ENCODE measurements at regions not wholly inside any gene's neighbourhood (a gene's known extent, or its start where the extent isn't known, plus 50 kb on each side); places are given as distances from the start of the nearest gene placed in this dataset.

DNA sequence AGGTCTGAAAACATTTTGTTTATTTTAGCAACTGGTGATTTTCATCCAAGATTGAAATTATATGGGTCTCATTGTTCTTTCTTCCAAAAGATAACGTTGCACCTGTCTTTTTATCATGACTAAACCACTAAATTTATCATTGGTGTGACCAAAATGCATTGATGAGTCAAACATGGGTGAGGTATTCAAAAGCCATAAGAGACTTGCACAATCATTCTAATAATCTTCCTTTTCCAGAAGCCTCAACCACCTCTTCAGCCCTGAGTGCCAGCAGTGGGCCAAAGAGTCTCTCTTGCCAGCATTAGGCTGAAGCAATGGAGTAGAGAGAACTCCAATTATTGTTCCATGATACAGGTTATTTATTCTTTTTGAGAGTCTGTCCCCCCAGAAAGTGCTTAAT is 198.9 kb downstream of the LURAP1L start:
- H3K27ac ChIP-seq (ENCODE audit: low read depth in 2 of 2, low read length in 1 of 2): no peak overlapping the region
- no peaks in the 10 kb centered on the region for H3K36me3 ChIP-seq (ENCODE audit: control insufficient read depth in 2 of 2, insufficient read depth in 2 of 2, low read length in 1 of 2)
- H3K4me3 ChIP-seq (ENCODE audit: low read depth in 1 of 2, low read length in 2 of 2): no peak overlapping the region
- no peaks in the 10 kb centered on the region for H3K4me1 ChIP-seq (ENCODE audit: control insufficient read depth in 2 of 2, insufficient read depth in 2 of 2, low read length in 1 of 2)
- WGBS, 2 donors: 32 to 36% methylated on average over 1 of the region's 1 CpG
- no peaks in the 10 kb centered on the region for H3K9me3 ChIP-seq (ENCODE audit: control insufficient read depth in 2 of 2, insufficient read depth in 1 of 2, low read depth in 1 of 2, low read length in 1 of 2)
- no peaks in the 10 kb centered on the region for H3K27me3 ChIP-seq (ENCODE audit: control insufficient read depth in 1 of 2, insufficient read depth in 2 of 2, low read length in 2 of 2)

DNA sequence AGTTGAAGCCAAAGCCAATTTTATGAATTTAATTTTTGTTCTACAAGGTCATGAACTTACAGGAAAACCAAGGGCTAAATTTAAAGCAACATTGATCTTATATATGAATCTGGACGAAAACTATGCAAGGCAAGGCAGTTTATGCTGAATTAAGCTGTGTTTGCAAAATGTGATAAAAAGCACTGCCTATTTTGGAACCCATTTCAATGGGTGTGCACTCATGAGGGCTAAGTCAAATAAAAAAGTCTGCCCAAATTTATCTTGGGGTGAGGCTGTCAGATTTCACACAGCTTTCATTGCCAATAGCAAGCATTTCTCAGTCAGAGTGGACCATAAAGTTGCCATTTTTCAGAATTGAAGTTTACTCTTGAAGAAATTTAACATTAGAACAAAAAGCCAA is 199.9 kb downstream of the LURAP1L start:
- Histone ChIP-seq H3K9me3 (ENCODE audit: control insufficient read depth in 2 of 2, insufficient read depth in 1 of 2, low read depth in 1 of 2, low read length in 1 of 2) (no peaks in the 10 kb centered on the region), H3K4me3 (ENCODE audit: low read depth in 1 of 2, low read length in 2 of 2) (no peak overlapping the region), H3K4me1 (ENCODE audit: control insufficient read depth in 2 of 2, insufficient read depth in 2 of 2, low read length in 1 of 2) (no peaks in the 10 kb centered on the region), H3K36me3 (ENCODE audit: control insufficient read depth in 2 of 2, insufficient read depth in 2 of 2, low read length in 1 of 2) (no peaks in the 10 kb centered on the region), H3K27ac (ENCODE audit: low read depth in 2 of 2, low read length in 1 of 2) (no peak overlapping the region), H3K27me3 (ENCODE audit: control insufficient read depth in 1 of 2, insufficient read depth in 2 of 2, low read length in 2 of 2) (no peaks in the 10 kb centered on the region)
- WGBS, 2 donors: 56 to 57% methylated on average over 1 of the region's 1 CpG

DNA sequence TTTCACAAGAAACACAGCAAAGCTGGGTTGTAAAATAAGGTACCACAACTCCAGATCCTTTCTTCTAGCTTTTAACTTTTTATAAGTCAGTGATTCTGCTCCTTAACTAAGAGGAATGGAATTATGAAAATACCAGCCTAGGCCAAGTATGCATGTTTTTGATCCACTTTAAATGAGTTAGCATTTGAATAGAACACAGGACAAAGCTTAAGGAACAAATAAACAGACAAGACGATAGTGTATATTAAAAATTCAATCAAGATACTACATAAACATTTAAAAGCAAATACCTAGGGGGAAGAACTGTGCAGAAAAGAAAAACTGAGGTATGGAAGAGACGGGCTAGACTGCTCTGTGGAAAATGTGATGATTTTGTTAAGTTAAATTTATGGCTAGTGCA is 200.7 kb downstream of the LURAP1L start:
- Histone ChIP-seq H3K36me3 (ENCODE audit: control insufficient read depth in 2 of 2, insufficient read depth in 2 of 2, low read length in 1 of 2) (no peaks in the 10 kb centered on the region), H3K4me1 (ENCODE audit: control insufficient read depth in 2 of 2, insufficient read depth in 2 of 2, low read length in 1 of 2) (no peaks in the 10 kb centered on the region), H3K27ac (ENCODE audit: low read depth in 2 of 2, low read length in 1 of 2) (no peak overlapping the region), H3K4me3 (ENCODE audit: low read depth in 1 of 2, low read length in 2 of 2) (no peak overlapping the region), H3K9me3 (ENCODE audit: control insufficient read depth in 2 of 2, insufficient read depth in 1 of 2, low read depth in 1 of 2, low read length in 1 of 2) (no peaks in the 10 kb centered on the region), H3K27me3 (ENCODE audit: control insufficient read depth in 1 of 2, insufficient read depth in 2 of 2, low read length in 2 of 2) (no peaks in the 10 kb centered on the region)
- 75 to 87% methylated on average over 2 of the region's 2 CpGs for WGBS, 2 donors

DNA sequence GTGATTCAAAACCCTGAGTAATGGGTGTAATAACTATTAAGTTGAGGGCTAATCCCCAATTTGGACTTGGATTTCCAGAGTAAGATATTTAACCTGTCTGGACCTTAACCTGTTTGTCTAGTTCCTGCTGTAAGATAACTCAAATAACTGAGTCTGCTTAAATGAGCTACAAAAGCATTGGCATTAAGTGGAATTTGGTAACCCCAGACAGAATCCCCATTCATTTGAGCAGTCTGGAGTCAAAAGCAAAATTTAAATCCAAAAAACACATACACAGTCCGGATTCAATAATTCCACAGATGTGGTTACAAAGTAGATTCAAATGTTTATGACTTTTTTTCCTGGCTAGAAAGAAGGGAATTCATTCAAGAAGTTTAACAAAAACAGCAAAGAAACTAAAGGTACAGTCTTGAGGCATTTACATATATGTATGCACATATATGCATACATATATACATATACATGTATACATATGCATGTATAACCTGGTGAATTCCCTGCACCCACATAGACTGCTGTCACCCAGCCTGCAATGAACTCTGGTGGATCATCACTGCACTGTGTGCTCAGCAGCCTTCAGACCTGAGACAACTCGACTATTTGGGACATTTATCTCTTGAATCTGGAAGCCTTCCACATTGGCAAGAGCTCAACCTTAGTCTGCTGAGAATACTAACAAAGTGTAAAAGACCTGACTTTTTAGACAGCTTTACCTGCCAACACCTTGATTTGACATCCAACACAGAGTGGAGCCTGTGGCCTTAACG is 205.4 kb downstream of the LURAP1L start:
- Histone ChIP-seq H3K27me3 (ENCODE audit: control insufficient read depth in 1 of 2, insufficient read depth in 2 of 2, low read length in 2 of 2) (no peaks in the 10 kb centered on the region), H3K27ac (ENCODE audit: low read depth in 2 of 2, low read length in 1 of 2) (no peak overlapping the region), H3K9me3 (ENCODE audit: control insufficient read depth in 2 of 2, insufficient read depth in 1 of 2, low read depth in 1 of 2, low read length in 1 of 2) (no peaks in the 10 kb centered on the region), H3K36me3 (ENCODE audit: control insufficient read depth in 2 of 2, insufficient read depth in 2 of 2, low read length in 1 of 2) (no peaks in the 10 kb centered on the region), H3K4me1 (ENCODE audit: control insufficient read depth in 2 of 2, insufficient read depth in 2 of 2, low read length in 1 of 2) (no peaks in the 10 kb centered on the region), H3K4me3 (ENCODE audit: low read depth in 1 of 2, low read length in 2 of 2) (no peak overlapping the region)
- WGBS, 2 donors: 34 to 44% methylated on average over 3 of the region's 3 CpGs

DNA sequence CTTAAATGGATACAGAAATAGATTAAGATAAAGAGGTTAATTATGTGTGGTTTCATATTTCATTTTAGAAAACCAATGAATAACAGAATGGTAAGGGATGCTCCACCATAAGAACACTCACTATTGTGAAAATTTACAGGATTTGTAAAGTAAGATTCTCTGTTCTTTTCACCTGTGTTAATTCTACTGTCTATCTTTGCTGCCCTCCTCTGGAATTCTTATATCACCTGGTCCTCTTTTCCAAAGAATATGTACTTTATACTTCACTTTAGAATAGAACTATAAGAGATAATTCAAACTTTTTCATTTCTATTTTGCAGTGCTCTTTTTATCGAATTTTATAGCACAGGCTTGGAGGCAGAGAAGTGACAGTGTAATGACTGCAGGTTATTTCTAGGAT is 213.4 kb downstream of the LURAP1L start:
- H3K9me3 ChIP-seq (ENCODE audit: control insufficient read depth in 2 of 2, insufficient read depth in 1 of 2, low read depth in 1 of 2, low read length in 1 of 2): no peaks in the 10 kb centered on the region
- 68 to 73% methylated on average over 1 of the region's 1 CpG for WGBS, 2 donors
- H3K4me3 ChIP-seq (ENCODE audit: low read depth in 1 of 2, low read length in 2 of 2): no peak overlapping the region
- H3K36me3 ChIP-seq (ENCODE audit: control insufficient read depth in 2 of 2, insufficient read depth in 2 of 2, low read length in 1 of 2): no peaks in the 10 kb centered on the region
- no peak overlapping the region for H3K27ac ChIP-seq (ENCODE audit: low read depth in 2 of 2, low read length in 1 of 2)
- H3K27me3 ChIP-seq (ENCODE audit: control insufficient read depth in 1 of 2, insufficient read depth in 2 of 2, low read length in 2 of 2): no peaks in the 10 kb centered on the region
- H3K4me1 ChIP-seq (ENCODE audit: control insufficient read depth in 2 of 2, insufficient read depth in 2 of 2, low read length in 1 of 2): no peaks in the 10 kb centered on the region

DNA sequence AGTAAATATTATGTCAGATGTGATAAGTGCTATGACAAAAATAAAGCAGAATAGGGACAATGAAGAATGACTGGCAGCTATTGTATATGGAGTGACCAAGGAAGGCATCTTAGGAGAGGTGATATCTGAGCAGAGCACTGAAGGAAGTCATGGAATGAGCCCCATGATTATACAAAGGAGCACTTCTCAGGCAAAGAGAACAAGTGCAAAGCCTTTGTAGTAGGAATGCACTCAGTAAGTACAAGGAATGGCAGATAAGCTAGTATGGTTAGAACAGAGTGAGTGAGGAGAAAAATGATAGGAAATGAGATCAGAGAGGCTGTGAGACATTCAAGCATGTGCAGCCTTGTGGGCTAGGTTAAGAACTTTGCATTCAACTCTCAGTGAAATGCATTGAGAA is 214.8 kb downstream of the LURAP1L start:
- Histone ChIP-seq H3K27ac (ENCODE audit: low read depth in 2 of 2, low read length in 1 of 2) (no peak overlapping the region), H3K9me3 (ENCODE audit: control insufficient read depth in 2 of 2, insufficient read depth in 1 of 2, low read depth in 1 of 2, low read length in 1 of 2) (no peaks in the 10 kb centered on the region), H3K4me1 (ENCODE audit: control insufficient read depth in 2 of 2, insufficient read depth in 2 of 2, low read length in 1 of 2) (no peaks in the 10 kb centered on the region), H3K27me3 (ENCODE audit: control insufficient read depth in 1 of 2, insufficient read depth in 2 of 2, low read length in 2 of 2) (no peaks in the 10 kb centered on the region), H3K36me3 (ENCODE audit: control insufficient read depth in 2 of 2, insufficient read depth in 2 of 2, low read length in 1 of 2) (no peaks in the 10 kb centered on the region), H3K4me3 (ENCODE audit: low read depth in 1 of 2, low read length in 2 of 2) (no peak overlapping the region)

DNA sequence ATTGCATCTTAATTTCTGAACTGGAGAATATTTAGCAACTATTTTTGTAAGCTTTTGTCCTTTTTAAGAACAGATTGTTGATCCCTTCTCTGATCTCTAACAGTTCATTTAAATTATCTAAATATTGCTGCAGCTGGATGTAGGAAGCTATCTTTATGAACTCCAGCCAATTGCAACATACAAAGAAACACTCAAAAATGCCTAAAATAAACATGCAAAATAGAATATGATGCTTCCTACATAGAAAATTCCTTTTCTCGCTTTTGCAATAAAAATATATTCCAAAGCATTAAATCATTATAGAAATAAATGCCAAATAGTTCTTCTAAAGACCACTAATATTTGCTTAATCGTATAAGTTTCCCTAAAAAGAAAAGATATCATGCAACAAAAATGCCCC is 218.6 kb downstream of the LURAP1L start:
- H3K36me3 ChIP-seq (ENCODE audit: control insufficient read depth in 2 of 2, insufficient read depth in 2 of 2, low read length in 1 of 2): no peaks in the 10 kb centered on the region
- H3K4me1 ChIP-seq (ENCODE audit: control insufficient read depth in 2 of 2, insufficient read depth in 2 of 2, low read length in 1 of 2): no peaks in the 10 kb centered on the region
- no peak overlapping the region for H3K4me3 ChIP-seq (ENCODE audit: low read depth in 1 of 2, low read length in 2 of 2)
- H3K27ac ChIP-seq (ENCODE audit: low read depth in 2 of 2, low read length in 1 of 2): no peak overlapping the region
- H3K27me3 ChIP-seq (ENCODE audit: control insufficient read depth in 1 of 2, insufficient read depth in 2 of 2, low read length in 2 of 2): no peaks in the 10 kb centered on the region
- no peaks in the 10 kb centered on the region for H3K9me3 ChIP-seq (ENCODE audit: control insufficient read depth in 2 of 2, insufficient read depth in 1 of 2, low read depth in 1 of 2, low read length in 1 of 2)
- WGBS, 2 donors: 66 to 75% methylated on average over 2 of the region's 2 CpGs

DNA sequence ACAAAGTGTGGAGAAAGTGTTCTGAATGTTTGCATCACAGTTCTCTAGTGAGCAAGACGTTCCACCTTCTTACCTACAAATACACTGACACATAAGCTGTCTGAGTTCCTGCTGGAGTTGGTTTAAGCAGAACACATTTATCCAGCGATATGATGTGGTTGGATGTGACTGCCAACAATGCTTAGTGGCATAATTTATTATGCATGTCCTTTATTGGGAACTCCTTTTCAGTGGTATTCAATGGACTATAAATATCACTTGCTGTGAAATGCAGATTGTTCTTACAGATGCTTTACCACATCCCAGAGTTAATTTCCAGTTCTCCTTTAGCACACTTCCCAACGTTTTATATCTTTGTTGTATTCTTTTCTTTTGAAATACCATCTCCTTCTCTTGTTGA is 222.2 kb downstream of the LURAP1L start:
- Histone ChIP-seq H3K4me3 (ENCODE audit: low read depth in 1 of 2, low read length in 2 of 2) (no peak overlapping the region), H3K36me3 (ENCODE audit: control insufficient read depth in 2 of 2, insufficient read depth in 2 of 2, low read length in 1 of 2) (no peaks in the 10 kb centered on the region), H3K27me3 (ENCODE audit: control insufficient read depth in 1 of 2, insufficient read depth in 2 of 2, low read length in 2 of 2) (no peaks in the 10 kb centered on the region), H3K9me3 (ENCODE audit: control insufficient read depth in 2 of 2, insufficient read depth in 1 of 2, low read depth in 1 of 2, low read length in 1 of 2) (no peaks in the 10 kb centered on the region), H3K27ac (ENCODE audit: low read depth in 2 of 2, low read length in 1 of 2) (no peak overlapping the region), H3K4me1 (ENCODE audit: control insufficient read depth in 2 of 2, insufficient read depth in 2 of 2, low read length in 1 of 2) (no peaks in the 10 kb centered on the region)
- WGBS, 2 donors: 21 to 24% methylated on average over 3 of the region's 3 CpGs

DNA sequence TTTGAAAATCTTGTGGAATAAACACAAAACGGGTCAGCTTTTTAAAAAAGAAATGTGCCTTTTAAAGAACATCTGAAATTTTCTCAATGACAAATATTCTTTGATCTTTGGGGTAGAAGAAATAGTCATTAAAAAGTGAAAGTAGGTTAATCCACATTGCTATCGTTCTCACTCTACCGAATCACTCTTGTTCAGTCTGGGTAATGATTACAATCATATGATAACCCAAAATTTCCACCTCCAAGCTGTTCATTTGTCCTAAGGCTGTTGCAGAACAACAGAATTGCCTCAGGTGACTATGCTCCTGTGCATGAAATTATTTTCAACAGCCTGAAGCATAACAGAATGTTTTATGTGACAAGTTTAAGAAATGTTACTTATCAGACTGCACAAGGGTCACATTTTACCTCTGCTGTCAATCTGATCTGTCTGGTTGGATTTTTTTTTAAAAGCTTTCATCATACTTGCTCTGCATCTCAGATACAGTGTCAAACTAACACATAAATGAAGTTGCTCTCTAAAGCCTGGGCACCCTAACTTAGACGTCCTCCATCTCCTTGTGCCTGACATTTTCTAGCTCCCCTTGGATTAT is 227.3 kb downstream of the LURAP1L start:
- Histone ChIP-seq H3K9me3 (ENCODE audit: control insufficient read depth in 2 of 2, insufficient read depth in 1 of 2, low read depth in 1 of 2, low read length in 1 of 2) (no peaks in the 10 kb centered on the region), H3K4me1 (ENCODE audit: control insufficient read depth in 2 of 2, insufficient read depth in 2 of 2, low read length in 1 of 2) (no peaks in the 10 kb centered on the region), H3K27me3 (ENCODE audit: control insufficient read depth in 1 of 2, insufficient read depth in 2 of 2, low read length in 2 of 2) (no peaks in the 10 kb centered on the region), H3K4me3 (ENCODE audit: low read depth in 1 of 2, low read length in 2 of 2) (no peak overlapping the region), H3K36me3 (ENCODE audit: control insufficient read depth in 2 of 2, insufficient read depth in 2 of 2, low read length in 1 of 2) (no peaks in the 10 kb centered on the region), H3K27ac (ENCODE audit: low read depth in 2 of 2, low read length in 1 of 2) (no peak overlapping the region)
- WGBS, 2 donors: 29 to 34% methylated on average over 4 of the region's 4 CpGs

DNA sequence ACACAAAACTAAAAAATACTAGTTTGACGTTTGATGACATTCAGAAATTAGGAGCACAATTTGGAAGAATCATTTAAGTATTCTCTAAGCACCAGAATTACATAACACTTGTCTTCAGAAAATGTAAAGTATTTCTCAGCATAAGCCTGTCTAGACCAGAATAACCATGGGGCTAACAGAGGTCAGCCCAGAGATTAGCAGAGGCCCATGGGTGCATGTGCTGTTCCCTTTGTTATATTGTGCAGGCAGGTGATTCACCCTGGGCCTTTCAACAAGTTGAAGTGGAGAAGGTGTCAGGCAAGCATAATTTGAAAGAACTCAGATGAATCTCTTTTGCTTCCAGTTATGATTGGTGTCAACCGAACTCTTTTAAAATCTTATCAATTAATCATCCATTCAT is 227.9 kb downstream of the LURAP1L start:
- Histone ChIP-seq H3K4me1 (ENCODE audit: control insufficient read depth in 2 of 2, insufficient read depth in 2 of 2, low read length in 1 of 2) (no peaks in the 10 kb centered on the region), H3K9me3 (ENCODE audit: control insufficient read depth in 2 of 2, insufficient read depth in 1 of 2, low read depth in 1 of 2, low read length in 1 of 2) (no peaks in the 10 kb centered on the region), H3K27ac (ENCODE audit: low read depth in 2 of 2, low read length in 1 of 2) (no peak overlapping the region), H3K27me3 (ENCODE audit: control insufficient read depth in 1 of 2, insufficient read depth in 2 of 2, low read length in 2 of 2) (no peaks in the 10 kb centered on the region), H3K4me3 (ENCODE audit: low read depth in 1 of 2, low read length in 2 of 2) (no peak overlapping the region), H3K36me3 (ENCODE audit: control insufficient read depth in 2 of 2, insufficient read depth in 2 of 2, low read length in 1 of 2) (no peaks in the 10 kb centered on the region)
- 55 to 60% methylated on average over 2 of the region's 2 CpGs for WGBS, 2 donors

All from esophagus (tissue), 2 donors.